Stimulated activated CD4-positive, alpha-beta T cell treated with anti-CD3 and anti-CD28 coated beads, Interleukin-1b, Interleukin-23, amount 100 ng/mL, for 4 hours (primary cell): ENCODE measurements at regions not wholly inside any gene's neighbourhood (a gene's known extent, or its start where the extent isn't known, plus 50 kb on each side); places are given as distances from the start of the nearest gene placed in this dataset.
A peak's percentile ranks its signal among the peaks of the same experiment; 100 is the strongest.
"Not testable (repeated sequence)": the region's sequence is repeated elsewhere in the genome, so short reads cannot be mapped to it uniquely, and the experiment has no call there.

Experiments used
- DNase-seq, 2 donors: peaks; one replicate each; pipeline ENCODE4 v3.0.0-alpha.2; 2020; ENCODE audit warnings: low read depth in 2 of 2

DNA sequence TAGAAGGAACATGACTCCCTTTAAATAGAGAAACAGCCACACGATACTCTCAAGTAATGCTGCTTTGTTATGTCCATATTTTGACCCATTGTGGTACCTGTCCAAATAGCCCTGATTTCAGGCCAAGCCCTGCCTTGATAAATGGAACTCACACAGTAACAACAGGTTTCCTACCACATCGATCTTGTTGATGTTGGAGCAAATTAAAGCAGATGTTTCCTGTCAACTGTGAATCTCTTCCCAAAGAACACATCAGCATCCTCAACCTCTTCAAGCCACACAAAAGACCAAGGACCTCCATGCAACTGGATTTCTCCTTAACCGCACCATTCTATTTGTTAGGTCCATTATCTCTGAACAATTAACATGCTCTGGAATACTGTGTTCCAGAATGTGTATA is 109.5 kb downstream of the FOXD4L6 start:
- DNase-seq, result not testable (repeated sequence)

DNA sequence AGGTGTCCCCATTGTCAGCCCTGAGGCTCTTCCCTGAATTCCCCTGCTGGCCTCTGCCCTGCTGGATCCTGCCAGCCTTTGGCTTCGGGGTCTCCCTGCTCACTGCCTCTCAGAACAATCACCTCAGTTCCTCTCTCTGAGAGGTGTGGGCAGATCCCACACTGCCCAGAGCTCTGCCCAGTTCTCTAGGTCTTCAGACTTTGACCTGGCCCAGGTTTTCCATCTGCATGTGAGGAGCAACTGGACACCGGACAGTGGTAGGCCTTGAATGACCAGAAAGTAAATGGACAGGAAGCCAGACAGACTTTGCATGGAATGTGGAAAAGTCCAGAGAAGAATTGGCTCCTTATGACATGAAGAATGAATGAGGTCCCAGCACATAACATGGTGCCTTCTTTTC is 111.8 kb downstream of the FOXD4L6 start:
- not testable (repeated sequence) for DNase-seq

DNA sequence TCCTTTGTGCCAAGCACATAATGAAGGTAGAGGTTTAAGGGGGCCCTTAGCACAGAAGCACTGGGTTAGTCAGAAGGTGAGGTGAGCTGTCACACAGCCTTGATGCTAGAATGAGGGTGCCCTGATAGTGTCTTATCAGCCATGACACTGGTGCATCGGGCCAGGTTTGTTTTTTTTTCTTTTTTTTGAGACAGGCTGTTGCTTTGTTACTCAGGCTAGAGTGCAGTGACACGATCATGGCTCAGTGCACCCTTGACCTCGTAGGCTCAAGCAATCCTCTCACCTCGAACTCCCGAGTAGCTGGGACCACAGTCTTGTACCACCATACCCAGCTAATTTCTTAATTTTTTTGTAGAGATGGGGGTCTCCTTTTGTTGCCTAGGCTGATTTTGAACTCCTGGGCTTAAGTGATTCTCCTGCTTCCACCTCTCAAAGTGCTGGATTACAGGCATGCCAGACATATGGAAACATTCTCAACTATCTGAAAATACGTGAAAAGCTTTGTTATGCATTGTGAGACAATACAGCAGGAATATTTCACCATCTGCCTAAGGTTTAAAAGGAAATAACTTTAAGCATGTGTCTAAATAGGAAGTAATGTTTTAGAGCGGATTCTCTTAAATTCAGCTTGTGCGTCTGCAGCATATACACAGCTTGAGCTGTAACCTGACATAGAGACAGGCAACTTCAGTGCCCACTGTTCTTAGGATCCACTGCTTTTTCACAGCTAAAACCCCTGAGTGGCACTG is 128.4 kb downstream of the FOXD4L6 start:
- DNase-seq, result not testable (repeated sequence)

DNA sequence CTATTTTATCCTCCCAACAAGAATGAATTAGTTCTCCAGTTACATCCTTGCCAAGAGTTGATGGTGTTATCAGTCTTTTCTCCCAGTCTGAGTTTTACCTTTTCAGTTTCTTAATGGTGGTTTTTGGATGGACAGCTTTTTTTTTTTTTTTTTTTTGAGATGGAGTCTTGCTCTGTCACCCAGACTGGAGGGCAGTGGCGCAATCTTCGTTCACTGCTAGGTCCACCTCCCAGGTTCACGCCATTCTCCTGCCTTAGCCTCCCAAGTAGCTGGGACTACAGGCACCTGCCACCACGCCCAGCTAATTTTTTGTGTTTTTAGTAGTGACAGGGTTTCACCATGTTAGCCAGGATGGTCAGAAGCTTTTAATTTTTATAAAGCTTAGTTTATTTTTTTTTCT is 133.0 kb downstream of the FOXD4L6 start:
- not testable (repeated sequence) for DNase-seq

DNA sequence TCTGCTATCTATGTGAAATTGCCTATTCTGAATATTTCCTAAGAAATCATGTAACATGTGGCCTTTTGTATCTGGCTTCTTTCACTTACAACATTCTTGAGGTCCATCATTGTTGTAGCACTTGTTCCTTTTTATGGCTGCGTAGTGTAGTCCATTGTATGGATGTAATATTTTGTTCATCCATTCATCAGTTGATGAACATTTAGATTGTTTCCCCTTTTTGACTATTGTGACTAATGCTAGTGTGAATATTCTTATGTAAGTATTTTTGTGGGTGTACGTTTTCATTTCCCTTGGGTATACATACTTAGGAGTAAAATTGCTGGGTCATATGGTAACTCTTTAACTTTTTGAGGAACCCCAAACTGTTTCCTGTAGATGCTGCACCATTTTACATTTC is 134.6 kb downstream of the FOXD4L6 start:
- DNase-seq, result not testable (repeated sequence)

DNA sequence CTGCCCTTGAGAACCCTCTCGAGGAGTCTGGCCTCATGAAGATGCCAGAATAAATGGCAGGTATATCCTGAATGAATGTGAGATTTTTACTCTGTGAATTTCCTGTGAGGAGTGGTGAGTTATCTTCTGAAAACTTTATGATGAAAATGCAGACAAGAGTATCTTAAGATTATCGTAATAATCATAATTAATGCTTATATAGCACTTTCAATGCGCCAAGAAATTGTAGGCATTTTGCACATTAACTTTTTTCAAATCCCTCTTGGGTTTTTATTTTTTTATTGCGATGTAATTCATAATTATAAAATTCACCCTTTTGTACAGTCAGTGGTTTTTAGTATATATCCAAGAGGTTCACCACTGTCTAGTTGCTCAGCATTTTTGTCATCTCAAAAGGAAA is 135.1 kb downstream of the FOXD4L6 start:
- DNase-seq, result not testable (repeated sequence)

DNA sequence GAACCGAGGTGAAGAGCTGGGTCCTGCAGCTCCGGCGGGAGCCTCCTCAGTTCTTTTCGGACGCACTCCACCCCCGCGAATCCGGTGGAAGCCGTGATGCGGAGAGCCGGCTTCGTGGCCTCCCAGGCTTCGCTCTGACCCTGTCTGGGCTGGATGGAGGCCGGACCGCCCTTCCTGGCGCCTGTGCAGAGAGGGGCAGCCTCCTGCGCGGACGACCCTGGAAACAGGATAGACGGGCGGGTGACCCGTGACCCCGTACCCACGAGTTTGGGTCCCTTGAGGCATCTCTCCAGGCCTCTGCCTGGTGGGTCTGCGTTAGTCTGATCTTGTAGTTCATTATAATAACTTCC is 136.0 kb downstream of the FOXD4L6 start:
- DNase-seq, result peak in 1 of 2 donors; percentile 32

DNA sequence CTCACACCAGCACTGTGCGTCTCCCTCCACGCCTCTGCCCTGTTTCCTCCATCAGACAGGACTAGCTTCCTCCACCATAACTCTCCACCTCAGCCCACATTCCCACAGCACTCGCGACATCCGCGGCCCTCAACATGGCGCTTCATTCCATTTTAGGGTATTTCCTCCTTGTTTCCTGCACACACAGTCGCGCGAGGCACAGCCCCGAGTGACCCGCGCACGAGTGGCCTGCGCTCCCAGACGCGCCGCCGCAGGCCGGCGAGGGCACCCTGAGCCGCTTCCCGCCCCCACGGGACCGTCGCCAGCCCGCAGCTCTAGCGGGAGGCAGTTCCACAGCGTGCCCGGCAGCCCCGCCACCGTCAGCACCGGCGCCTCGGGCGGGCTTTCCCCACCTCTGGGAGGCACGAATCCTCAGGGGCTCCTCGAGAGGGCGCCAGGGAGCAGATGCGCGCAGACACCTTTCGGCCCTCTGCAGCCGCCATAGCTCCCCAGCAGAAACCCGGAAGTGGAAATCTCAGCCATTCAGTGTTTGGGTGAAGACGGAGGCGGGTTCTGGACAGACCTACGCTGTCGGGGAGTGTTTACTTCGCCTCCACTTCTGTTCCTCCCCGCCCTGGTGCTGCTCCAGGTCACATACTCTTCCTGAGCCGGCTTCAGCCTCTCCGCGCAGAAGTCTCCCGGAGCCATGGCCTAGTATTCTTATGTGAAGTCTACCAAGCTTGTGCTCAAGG is 136.6 kb downstream of the FOXD4L6 start:
- DNase-seq, result peak; percentile 98 to 99

DNA sequence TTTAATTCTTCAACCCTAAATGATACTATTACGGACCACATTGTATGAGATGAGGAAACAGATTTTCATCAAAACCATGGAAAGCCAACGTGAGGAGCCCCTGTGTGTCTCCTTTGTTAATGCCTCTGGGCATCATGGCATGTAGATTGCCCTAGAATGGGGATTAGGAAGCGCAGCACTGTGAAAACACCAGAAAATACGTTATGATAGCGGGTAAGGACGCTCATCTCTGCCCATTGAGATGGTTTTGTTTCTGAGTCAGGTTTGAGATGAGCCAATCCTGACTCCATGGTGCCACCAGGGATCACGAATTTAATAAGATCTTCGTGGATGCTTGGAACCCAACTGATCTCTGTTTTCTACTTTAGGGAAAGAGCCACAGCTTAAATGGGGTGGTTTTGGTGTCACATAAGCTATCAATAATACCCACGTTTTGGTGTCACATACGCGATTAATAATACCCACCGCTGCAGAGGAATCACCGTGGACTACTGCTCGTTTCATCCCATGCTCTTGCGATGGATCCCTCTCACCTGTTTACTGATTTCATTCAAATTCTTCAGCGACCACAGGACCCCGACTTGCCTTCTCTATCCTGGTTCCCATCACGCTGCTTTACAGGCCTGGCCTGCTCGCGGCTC is 137.3 kb downstream of the FOXD4L6 start:
- DNase-seq, result not testable (repeated sequence)

DNA sequence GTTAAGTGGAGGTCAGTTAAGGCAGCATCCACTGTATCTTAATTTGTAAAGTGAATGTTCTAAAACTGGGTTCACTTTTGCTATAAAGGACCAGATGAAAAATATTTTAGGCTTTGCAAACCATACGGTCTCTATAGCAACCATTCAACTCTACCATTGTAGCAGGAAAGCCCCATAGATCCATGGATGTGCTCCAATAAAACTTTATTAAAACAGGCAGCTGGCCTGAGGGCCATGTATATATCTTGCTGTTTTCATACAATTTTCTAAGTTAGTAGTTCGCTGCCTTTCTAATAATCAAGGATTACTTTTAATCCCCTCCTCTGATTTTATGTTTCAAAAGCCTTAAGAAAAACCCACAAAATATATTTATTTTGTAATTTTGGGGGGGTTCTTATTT is 142.1 kb downstream of the FOXD4L6 start:
- not testable (repeated sequence) for DNase-seq

DNA sequence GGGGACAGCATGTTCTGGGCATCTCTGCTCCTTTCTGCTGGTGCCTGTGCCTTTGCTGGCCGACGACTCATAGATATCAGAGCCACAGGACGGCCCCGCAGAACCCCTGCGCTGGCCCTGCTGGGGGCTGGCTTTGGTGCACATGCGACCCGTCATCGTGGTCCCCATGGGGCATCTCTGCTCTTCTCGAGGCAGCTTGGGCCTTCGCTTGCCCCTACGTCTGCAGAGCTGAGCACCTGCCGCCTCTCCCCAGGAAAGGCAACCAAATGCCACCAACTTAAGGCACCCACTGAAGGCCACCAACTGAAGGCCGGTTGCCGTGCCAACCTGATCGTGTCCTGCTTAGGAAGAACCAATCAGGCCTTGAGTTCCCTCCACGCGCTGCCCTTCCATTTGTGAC is 153.1 kb downstream of the FOXD4L6 start:
- not testable (repeated sequence) for DNase-seq

DNA sequence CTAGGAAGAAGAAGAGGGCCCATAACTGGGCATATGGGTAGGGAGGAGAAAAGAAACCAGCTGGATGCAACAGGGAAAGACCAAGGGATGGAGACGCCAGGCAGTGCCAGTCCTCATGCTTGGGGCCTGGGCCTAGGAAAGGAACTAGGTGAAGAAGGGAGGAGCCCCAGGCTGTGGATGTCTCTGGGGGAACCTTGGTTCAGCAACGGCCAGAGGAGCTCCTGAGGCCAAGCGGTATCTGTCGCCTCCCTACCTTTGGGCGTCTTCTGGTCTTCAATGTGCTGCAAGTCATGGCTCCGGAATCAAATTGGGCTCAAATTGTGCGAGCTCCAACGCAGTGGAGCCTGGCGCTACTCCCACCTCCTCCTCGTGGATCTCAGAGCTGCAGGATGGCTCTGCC is 153.6 kb downstream of the FOXD4L6 start:
- not testable (repeated sequence) for DNase-seq

DNA sequence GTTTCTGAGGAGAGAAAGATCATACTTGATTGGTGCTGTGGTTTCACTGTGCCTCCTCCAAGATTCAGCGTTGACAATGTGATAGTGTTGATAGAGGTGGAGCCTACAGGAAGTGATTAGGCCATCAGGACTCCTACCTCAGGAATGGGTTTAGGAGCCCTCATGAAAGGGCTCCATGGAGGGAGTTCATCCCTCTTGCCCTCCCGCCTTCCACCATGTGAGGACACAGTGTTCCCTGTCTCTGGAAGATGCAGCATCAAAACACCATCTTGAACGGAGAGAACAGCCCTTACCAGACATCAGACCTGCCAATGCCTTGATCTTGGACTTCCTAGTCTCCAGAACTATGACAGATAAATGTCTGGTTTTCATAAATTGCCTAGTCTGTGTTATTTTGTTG is 156.7 kb downstream of the FOXD4L6 start:
- not testable (repeated sequence) for DNase-seq

DNA sequence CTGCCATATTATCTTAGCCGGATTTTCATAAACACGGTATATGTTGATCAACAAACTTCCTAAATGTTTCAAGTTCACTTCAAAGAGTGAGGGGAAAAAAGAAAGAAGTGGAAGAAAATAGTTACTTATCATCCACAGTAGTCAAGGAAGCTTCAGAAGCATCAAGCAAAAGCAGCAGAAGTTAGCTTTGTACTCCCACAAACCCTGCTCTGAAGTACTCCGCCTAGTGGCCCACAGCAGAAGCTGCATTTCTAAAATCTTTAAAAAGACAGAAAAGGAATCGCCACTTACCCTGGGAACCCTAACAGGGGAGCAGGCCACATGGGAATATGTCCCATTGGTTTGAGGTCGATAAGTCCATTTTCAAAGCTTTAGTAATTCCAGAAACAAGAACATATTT is 158.1 kb downstream of the FOXD4L6 start:
- not testable (repeated sequence) for DNase-seq

DNA sequence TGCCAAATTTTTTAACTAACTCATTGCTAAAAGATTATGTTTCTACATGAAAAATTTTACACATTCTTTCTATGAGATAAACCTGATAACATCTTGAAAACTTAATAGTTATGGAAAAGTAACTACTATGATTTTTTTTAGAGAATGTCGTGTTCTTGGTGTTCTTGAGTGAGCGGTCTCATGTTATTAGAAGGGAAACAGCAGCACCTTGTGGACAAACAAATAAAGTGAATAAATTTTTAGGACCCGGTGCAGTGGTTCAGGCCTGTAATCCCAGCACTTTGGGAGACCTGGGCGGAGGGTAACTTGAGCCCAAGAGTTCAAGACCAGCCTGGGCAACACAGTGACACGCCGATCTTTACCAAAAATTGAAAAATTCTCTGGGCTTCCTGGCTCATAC is 166.0 kb downstream of the FOXD4L6 start:
- not testable (repeated sequence) for DNase-seq

DNA sequence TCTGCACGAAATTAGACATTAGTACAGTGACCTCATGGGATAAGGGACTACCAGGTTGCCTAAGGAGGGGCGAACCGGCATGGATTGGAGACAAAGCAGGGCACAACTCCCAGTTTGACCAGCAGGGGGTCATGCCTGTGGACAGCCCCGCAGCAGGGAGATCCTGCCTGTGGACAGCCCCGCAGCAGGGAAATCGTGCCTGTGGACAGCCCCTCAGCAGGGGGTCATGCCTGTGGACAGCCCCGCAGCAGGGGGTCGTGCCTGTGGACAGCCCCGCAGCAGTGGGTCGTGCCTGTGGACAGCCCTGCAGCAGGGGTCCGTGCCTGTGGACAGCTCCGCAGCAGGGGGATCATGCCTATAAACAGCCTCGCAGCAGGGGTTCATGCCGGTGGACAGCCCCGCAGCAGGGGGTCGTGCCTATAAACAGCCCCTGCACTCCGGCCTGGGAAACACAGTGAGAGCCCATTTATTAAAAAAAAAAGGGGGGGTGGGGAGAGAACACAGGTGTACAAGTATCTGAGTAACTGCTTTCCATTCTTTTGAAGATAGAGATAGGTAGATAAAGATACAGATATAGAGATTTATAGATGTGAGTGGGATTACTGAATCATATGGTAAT is 176.5 kb downstream of the FOXD4L6 start:
- not testable (repeated sequence) for DNase-seq

DNA sequence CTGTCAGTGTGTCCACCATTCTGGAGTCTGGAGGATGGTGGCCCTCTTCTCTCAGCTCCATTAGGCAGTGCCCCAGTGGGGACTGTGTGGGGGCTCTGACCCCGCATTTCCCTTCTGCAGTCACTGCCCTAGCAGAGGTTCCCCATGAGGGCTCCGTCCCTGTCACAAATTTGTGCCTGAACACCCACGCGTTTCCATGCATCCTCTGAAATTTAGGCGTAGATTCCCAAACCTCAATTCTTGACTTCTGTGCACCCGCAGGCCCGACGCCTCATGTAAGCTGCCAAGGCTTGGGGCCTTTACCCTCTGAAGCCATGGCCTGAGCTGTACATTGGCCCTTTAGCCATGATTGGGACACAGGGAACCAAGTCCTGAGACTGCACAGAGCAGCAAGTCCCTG is 182.3 kb downstream of the FOXD4L6 start:
- DNase-seq, result not testable (repeated sequence)

DNA sequence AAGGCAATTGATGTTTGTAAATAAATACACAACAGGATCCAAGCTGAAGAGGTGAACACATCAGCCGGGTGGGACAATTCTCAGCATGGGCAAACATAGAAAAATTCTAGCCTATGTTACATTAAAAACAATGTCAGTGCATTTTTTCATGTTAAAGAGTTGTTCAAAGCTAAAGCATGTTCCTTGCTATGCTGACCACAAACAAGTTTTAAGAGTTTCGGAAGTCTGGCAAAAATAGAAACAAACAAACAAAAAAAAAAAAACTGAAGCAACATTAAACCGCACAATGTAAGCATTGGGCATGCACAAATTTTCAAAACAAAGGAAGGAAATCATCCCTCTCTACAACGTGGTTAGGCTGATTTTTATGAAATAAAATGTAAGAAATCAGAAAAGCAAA is 185.8 kb downstream of the FOXD4L6 start:
- DNase-seq, result not testable (repeated sequence)

DNA sequence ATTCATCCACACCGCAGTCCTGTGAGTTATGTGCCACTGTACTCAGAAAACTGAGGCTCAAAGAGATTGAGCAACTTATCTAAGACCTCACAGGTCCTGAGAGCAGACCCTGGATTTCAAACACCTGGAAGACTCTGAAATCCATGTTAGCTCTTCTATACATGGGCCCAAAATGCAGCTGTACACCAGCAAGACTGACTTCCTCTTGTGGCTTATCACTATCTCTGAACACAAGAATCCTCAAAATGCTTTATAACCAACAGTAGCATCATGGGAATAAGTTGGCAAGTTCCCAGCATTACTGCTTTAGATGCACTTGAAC is 188.6 kb downstream of the FOXD4L6 start:
- not testable (repeated sequence) for DNase-seq

DNA sequence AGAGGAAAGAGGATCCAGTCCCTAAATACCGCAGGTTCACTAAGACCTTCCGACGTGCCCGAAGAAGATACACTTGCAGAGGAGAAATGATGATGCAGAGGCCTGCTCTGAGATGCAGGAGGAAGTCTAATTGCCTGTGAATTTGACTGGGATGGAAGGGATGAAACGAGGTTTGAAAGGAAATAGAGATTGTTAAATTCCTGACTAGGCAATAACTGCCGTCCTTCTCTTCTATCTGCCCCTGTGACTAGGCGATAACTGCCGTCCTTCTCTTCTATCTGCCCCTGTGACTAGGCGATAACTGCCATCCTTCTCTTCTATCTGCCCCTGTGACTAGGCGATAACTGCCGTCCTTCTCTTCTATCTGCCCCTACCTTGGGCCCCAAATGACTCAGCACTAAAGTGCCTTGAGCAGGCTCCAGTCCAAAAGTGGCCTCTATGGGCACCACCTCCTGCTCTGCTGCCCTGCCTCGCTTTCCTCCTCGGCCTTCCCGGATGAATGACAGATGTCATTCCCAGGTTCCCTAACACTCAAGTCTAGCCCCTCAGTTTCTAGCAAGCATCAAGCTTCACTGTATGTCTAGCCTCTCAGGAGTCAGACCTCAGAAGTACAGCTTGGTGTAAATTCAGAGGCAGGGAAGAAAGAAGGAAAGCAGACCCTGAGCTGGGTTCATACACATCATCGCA is 189.1 kb downstream of the FOXD4L6 start:
- not testable (repeated sequence) for DNase-seq

DNA sequence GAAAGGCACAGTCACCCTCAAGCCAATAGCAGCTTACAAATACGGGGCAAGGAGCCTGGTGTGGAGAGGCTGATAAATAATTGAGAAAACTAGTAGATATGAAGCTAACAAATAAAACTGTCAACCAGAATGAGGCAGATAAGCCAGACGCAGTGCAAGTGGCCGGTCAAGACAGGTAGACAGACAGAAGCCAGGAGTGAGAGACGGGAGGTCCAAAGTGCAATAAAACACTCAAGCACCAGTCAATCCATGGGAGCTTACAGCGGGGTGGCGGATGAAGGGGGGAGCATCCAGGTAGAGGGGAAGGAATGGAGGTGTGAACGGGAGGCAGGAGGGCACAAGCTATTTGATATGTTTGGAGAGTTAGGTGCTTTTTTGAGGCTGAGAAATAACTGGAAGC is 193.1 kb downstream of the FOXD4L6 start:
- no peak for DNase-seq

DNA sequence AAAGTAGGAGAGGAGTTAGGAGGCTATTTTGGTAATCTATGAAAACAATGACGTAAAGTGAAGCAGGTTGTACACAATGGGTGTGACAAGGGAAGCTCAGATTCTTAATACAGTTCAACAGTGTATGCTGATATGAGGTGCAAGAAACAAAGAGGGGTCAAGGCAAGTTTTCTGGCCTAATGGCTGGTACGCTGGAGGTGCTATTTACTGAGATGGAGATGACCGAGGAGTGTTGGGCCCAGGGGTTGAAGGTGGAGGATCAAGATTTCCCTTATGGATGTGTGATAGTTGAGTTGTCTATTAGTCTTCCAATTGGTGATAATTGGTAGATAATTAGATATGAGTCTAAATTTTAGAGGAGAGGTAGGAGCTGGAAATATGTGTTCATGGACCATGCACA is 194.0 kb downstream of the FOXD4L6 start:
- not testable (repeated sequence) for DNase-seq
